Endothelial cell of umbilical vein (primary cell): ENCODE measurements at regions not wholly inside any gene's neighbourhood (a gene's known extent, or its start where the extent isn't known, plus 50 kb on each side); places are given as distances from the start of the nearest gene placed in this dataset.

Experiments
- BruUV-seq: library from RNA; stranded (reverse); fragments of 400-500 nt; replicated peaks from 2 replicates; lab custom pipeline; 2021; lab: Mats Ljungman, UMichigan
- CTCF ChIA-PET: fragments of 300-600, 350-600 bp; sonication (Branson Sonifier 250); formaldehyde crosslinking; loops from one replicate; lab custom pipeline; 2021; ENCODE audit warnings: antibody characterized with exemption, inconsistent platforms; lab: Charles Lee
- POLR2A ChIA-PET: fragments of 300-600, 350-600 bp; sonication (Branson Sonifier 250); formaldehyde crosslinking; loops from one replicate; lab custom pipeline; 2021; ENCODE audit warnings: antibody characterized with exemption, inconsistent platforms; lab: Charles Lee
- DNase-seq: peaks from one replicate; pipeline ENCODE4 v3.0.0-alpha.2; 2011; ENCODE audit warnings: low read depth, low spot score
- FAIRE-seq: peaks from 2 replicates; lab custom pipeline; 2011; peaks lifted over from hg19 to GRCh38; lab: Jason Lieb, UNC
- H2AFZ ChIP-seq: 2 replicates; pipeline ENCODE4 v1.6.0; 2012; ENCODE audit warnings: low read depth, low read length, control low read depth, inconsistent platforms
- H3K27ac ChIP-seq: 2 replicates; pipeline ENCODE4 v1.5.1; 2011; ENCODE audit warnings: low read depth, mild to moderate bottlenecking, control low read depth, low read length, moderate library complexity; ENCODE audit not compliant: insufficient read depth
- H3K27me3 ChIP-seq, 2 experiments: 2 replicates each; pipeline versions ENCODE4 v1.6.0 to v1.6.1; 2011; ENCODE audit warnings: low read length in 2 of 2, mixed read lengths in 1 of 2; ENCODE audit not compliant: control insufficient read depth in 2 of 2, insufficient read depth in 2 of 2
- H3K36me3 ChIP-seq, 2 experiments: 2 replicates in 1 of 2; 3 replicates in 1 of 2; pipeline ENCODE4 v1.5.1; 2011; ENCODE audit warnings: low read length in 2 of 2, mild to moderate bottlenecking in 1 of 2, moderate library complexity in 1 of 2; ENCODE audit not compliant: control insufficient read depth in 2 of 2, insufficient read depth in 2 of 2; ENCODE audit errors: extremely low read depth in 1 of 2
- H3K4me1 ChIP-seq: 3 replicates; pipeline ENCODE4 v1.5.1; 2011; ENCODE audit warnings: mild to moderate bottlenecking, low read length; ENCODE audit not compliant: control insufficient read depth, insufficient read depth; ENCODE audit errors: extremely low read depth
- H3K4me2 ChIP-seq: 2 replicates; pipeline ENCODE4 v1.6.1; 2011; ENCODE audit warnings: low read length, control low read depth, mixed read lengths; ENCODE audit not compliant: insufficient read depth
- H3K4me3 ChIP-seq, 3 experiments: fragments of 200-600 bp in 1 of 3; sonication (generic), shearing (Covaris generic) in 1 of 3; replicated peaks in 1 of 3; 2 replicates each; pipeline ENCODE4 v1.5.1; 2011 to 2016; ENCODE audit warnings: control low read depth in 3 of 3, low read length in 3 of 3, mild to moderate bottlenecking in 2 of 3, inconsistent platforms in 1 of 3, low read depth in 1 of 3, moderate library complexity in 1 of 3; ENCODE audit not compliant: insufficient read depth in 1 of 3
- H3K79me2 ChIP-seq: 2 replicates; pipeline ENCODE4 v1.6.0; 2012; ENCODE audit warnings: low read length, inconsistent platforms; ENCODE audit not compliant: control insufficient read depth, insufficient read depth
- H3K9ac ChIP-seq: replicated peaks from 2 replicates; pipeline ENCODE3; 2011; ENCODE audit warnings: low read length, control low read depth; ENCODE audit not compliant: insufficient read depth; ENCODE audit errors: extremely low read depth
- H3K9me1 ChIP-seq: replicated peaks from 3 replicates; pipeline ENCODE4 v1.6.0; 2011; ENCODE audit warnings: mild to moderate bottlenecking, low read length; ENCODE audit not compliant: control insufficient read depth, insufficient read depth; ENCODE audit errors: extremely low read depth
- H3K9me3 ChIP-seq: replicated peaks from 2 replicates; pipeline ENCODE4 v1.5.1; 2012; ENCODE audit warnings: low read length, inconsistent platforms; ENCODE audit not compliant: control insufficient read depth, insufficient read depth
- H4K20me1 ChIP-seq: replicated peaks from 2 replicates; pipeline ENCODE3; 2011; ENCODE audit warnings: mild to moderate bottlenecking, low read length; ENCODE audit not compliant: control insufficient read depth, insufficient read depth; ENCODE audit errors: extremely low read depth
- CTCF ChIP-seq, 2 donors: IDR thresholded peaks; 1 replicate in 1 of 2; 2 replicates in 1 of 2; pipeline ENCODE4 v1.5.1; 2011; ENCODE audit warnings: low read length in 2 of 2, mild to moderate bottlenecking in 2 of 2, moderate library complexity in 2 of 2, control low read depth in 1 of 2, inconsistent platforms in 1 of 2, low read depth in 1 of 2; ENCODE audit not compliant: insufficient read depth in 1 of 2; ENCODE audit errors: extremely low read depth in 1 of 2
- EZH2 ChIP-seq: IDR thresholded peaks from 2 replicates; pipeline ENCODE4 v1.6.1; 2012; ENCODE audit warnings: borderline replicate concordance, low read depth, mild to moderate bottlenecking, moderate library complexity, low read length, inconsistent platforms; ENCODE audit not compliant: severe bottlenecking
- FOS ChIP-seq: IDR thresholded peaks from 2 replicates; pipeline ENCODE4 v1.6.1; 2011; ENCODE audit warnings: mild to moderate bottlenecking, low read length, moderate library complexity, borderline replicate concordance; ENCODE audit not compliant: insufficient read depth
- GATA2 ChIP-seq: IDR thresholded peaks from 2 replicates; pipeline ENCODE4 v1.7.0; 2011; ENCODE audit warnings: low read depth, mild to moderate bottlenecking, moderate library complexity, mixed read lengths, low read length; ENCODE audit not compliant: insufficient read length, insufficient read depth
- JUN ChIP-seq: IDR thresholded peaks from 2 replicates; pipeline ENCODE4 v1.6.1; 2011; ENCODE audit warnings: borderline replicate concordance, low read depth; ENCODE audit not compliant: insufficient read length, insufficient read depth
- MAX ChIP-seq: IDR thresholded peaks from 2 replicates; pipeline ENCODE4 v1.6.1; 2011; ENCODE audit not compliant: insufficient read depth, insufficient read length
- MYC ChIP-seq: IDR thresholded peaks from one replicate; pipeline ENCODE4 v1.6.1; 2011; ENCODE audit warnings: mild to moderate bottlenecking, low read depth, low read length
- POLR2A ChIP-seq: IDR thresholded peaks from 2 replicates; pipeline ENCODE4 v1.6.1; 2012; ENCODE audit warnings: low read depth, mild to moderate bottlenecking, control low read depth, low read length
- POLR2AphosphoS5 ChIP-seq: IDR thresholded peaks from 2 replicates; pipeline ENCODE4 v1.6.1; 2012; ENCODE audit warnings: low read depth, mild to moderate bottlenecking, control low read depth, low read length, moderate library complexity; ENCODE audit not compliant: insufficient read depth
- dilution Hi-C: fragments of 300-500 bp; cut with MboI; formaldehyde crosslinking; loops from one replicate; pipeline ENCODE4 v1.15.0; 2019; ENCODE audit warnings: low sequenced_read_pairs; ENCODE audit not compliant: extremely low pct_ligation_motif_present
- intact Hi-C: fragments of 100-400 bp; cut with micrococcal nuclease; formaldehyde crosslinking; loops from one replicate; pipeline ENCODE4 v1.10.0; 2022

- no peak for FAIRE-seq
- POLR2A ChIA-PET = no interaction called here
These were observed 428.7 kb downstream of the AEBP2 start for GRCh38 chr12:19867970-19868369.

More at GRCh38 chr12:19867970-19868369, 428.7 kb downstream of the AEBP2 start:
- H2AFZ ChIP-seq = no peak overlapping the region
- H3K9ac ChIP-seq = no peak overlapping the region
- TF ChIP-seq GATA2 (no peak), CTCF (IDR thresholded peaks at IDR 0.05; ENCODE audit: extremely low read depth in 1 of 2, insufficient read depth in 1 of 2, low read depth in 1 of 2, low read length in 2 of 2) (no peak), MYC (no peak), POLR2AphosphoS5 (no peak), FOS (no peak), JUN (no peak), POLR2A (no peak), MAX (no peak), EZH2 (no peak)
- H4K20me1 ChIP-seq = no peaks in the 10 kb centered on the region
- H3K9me3 ChIP-seq = no peaks in the 10 kb centered on the region
- H3K4me1 ChIP-seq = no peaks in the 10 kb centered on the region
- no peaks in the 10 kb centered on the region for H3K36me3 ChIP-seq
- H3K4me3 ChIP-seq = no peak overlapping the region
- DNase-seq = no peak
- CTCF ChIA-PET = interaction anchor here (1.8 kb wide), 1 partner anchor 10 kb away, joined by 9 read pairs; no protein-coding TSS in a partner anchor
- intact Hi-C loops = no loop called here
- H3K9me1 ChIP-seq = no peaks in the 10 kb centered on the region
- H3K27me3 ChIP-seq = no peaks in the 10 kb centered on the region
- no TSS peak for BruUV-seq
- dilution Hi-C loops = no loop called here
- H3K4me2 ChIP-seq = no peak overlapping the region
- no peak overlapping the region for H3K27ac ChIP-seq
- no peaks in the 10 kb centered on the region for H3K79me2 ChIP-seq
